CD14-positive monocyte (primary cell): ENCODE measurements at regions not wholly inside any gene's neighbourhood (a gene's known extent, or its start where the extent isn't known, plus 50 kb on each side); places are given as distances from the start of the nearest gene placed in this dataset.

Experiments used
- DNase-seq, 3 donors: peaks; one replicate each; pipeline ENCODE4 v3.0.0-alpha.2; 2011 to 2022
- H2AFZ ChIP-seq: 2 replicates; pipeline ENCODE4 v1.6.0; 2012; ENCODE audit warnings: mild to moderate bottlenecking, low read depth, low read length, inconsistent platforms; ENCODE audit not compliant: insufficient read depth, poor library complexity, severe bottlenecking
- H3K27ac ChIP-seq, 2 donors: 1 replicate in 1 of 2; 2 replicates in 1 of 2; pipeline ENCODE4 v1.5.1; 2012 to 2013; ENCODE audit warnings: low read length in 2 of 2, control low read depth in 1 of 2, inconsistent platforms in 1 of 2, low read depth in 1 of 2, mild to moderate bottlenecking in 1 of 2
- H3K27me3 ChIP-seq, 2 donors: one replicate each; pipeline versions ENCODE4 v1.6.0 to v1.6.1; 2011 to 2013; ENCODE audit warnings: low read length in 2 of 2; ENCODE audit not compliant: control insufficient read depth in 2 of 2, insufficient read depth in 2 of 2
- H3K36me3 ChIP-seq, 2 donors: replicated peaks in 1 of 2; 1 replicate in 1 of 2; 2 replicates in 1 of 2; pipeline versions ENCODE4 v1.5.1 to v1.6.1; 2012 to 2013; ENCODE audit warnings: low read length in 2 of 2, control low read depth in 1 of 2, inconsistent platforms in 1 of 2, mild to moderate bottlenecking in 1 of 2; ENCODE audit not compliant: insufficient read depth in 2 of 2, control insufficient read depth in 1 of 2
- H3K4me1 ChIP-seq, 2 donors: 1 replicate in 1 of 2; 2 replicates in 1 of 2; pipeline versions ENCODE4 v1.5.1 to v1.6.1; 2012 to 2013; ENCODE audit warnings: low read length in 2 of 2, control low read depth in 1 of 2, inconsistent platforms in 1 of 2, mild to moderate bottlenecking in 1 of 2, moderate library complexity in 1 of 2; ENCODE audit not compliant: insufficient read depth in 2 of 2, control insufficient read depth in 1 of 2
- H3K4me2 ChIP-seq: replicated peaks from 2 replicates; pipeline ENCODE3; 2012; ENCODE audit warnings: low read length, moderate library complexity, mild to moderate bottlenecking; ENCODE audit not compliant: poor library complexity, severe bottlenecking; ENCODE audit errors: extremely low read depth
- H3K4me3 ChIP-seq, 3 experiments: fragments of 200-600 bp in 1 of 3; sonication (generic) in 1 of 3; replicated peaks in 1 of 3; 1 replicate in 2 of 3; 2 replicates in 1 of 3; pipeline ENCODE4 v1.5.1; 2011 to 2013; ENCODE audit warnings: low read length in 3 of 3, mild to moderate bottlenecking in 3 of 3, control low read depth in 2 of 3, low read depth in 2 of 3, inconsistent platforms in 1 of 3, moderate library complexity in 1 of 3
- H3K79me2 ChIP-seq: 2 replicates; pipeline ENCODE4 v1.6.0; 2012; ENCODE audit warnings: mild to moderate bottlenecking, control low read depth, inconsistent platforms, low read length, moderate library complexity; ENCODE audit not compliant: insufficient read depth
- H3K9ac ChIP-seq: 2 replicates; pipeline ENCODE4 v1.6.0; 2017; ENCODE audit warnings: low read length, mild to moderate bottlenecking; ENCODE audit not compliant: insufficient read depth, poor library complexity, severe bottlenecking
- H3K9me3 ChIP-seq, 2 donors: replicated peaks in 1 of 2; 1 replicate in 1 of 2; 2 replicates in 1 of 2; pipeline versions ENCODE4 v1.5.1 to v1.6.1; 2012 to 2013; ENCODE audit warnings: low read length in 2 of 2, control low read depth in 1 of 2; ENCODE audit not compliant: control insufficient read depth in 1 of 2, insufficient read depth in 1 of 2
- H4K20me1 ChIP-seq: 2 replicates; pipeline ENCODE4 v1.6.0; 2012; ENCODE audit warnings: mild to moderate bottlenecking, low read length, control low read depth, moderate library complexity; ENCODE audit not compliant: insufficient read depth
- H3K27ac Mint-ChIP-seq, 7 donors: one replicate each; pipeline ENCODE4 v1.8.0; 2020; ENCODE audit warnings: mild to moderate bottlenecking in 7 of 7, mixed read lengths in 7 of 7, moderate library complexity in 6 of 7, inconsistent platforms in 2 of 7
- H3K27me3 Mint-ChIP-seq, 3 donors: one replicate each; pipeline ENCODE4 v1.8.0; 2021 to 2022; ENCODE audit warnings: low read depth in 3 of 3, mild to moderate bottlenecking in 3 of 3, mixed read lengths in 3 of 3, moderate library complexity in 3 of 3, inconsistent platforms in 1 of 3
- H3K36me3 Mint-ChIP-seq, 2 donors: one replicate each; pipeline ENCODE4 v1.8.0; 2020; ENCODE audit warnings: mixed read lengths in 2 of 2, inconsistent platforms in 1 of 2, mild to moderate bottlenecking in 1 of 2
- H3K4me1 Mint-ChIP-seq: one replicate; pipeline ENCODE4 v1.8.0; 2020; ENCODE audit warnings: mild to moderate bottlenecking, mixed read lengths
- H3K4me3 Mint-ChIP-seq, 2 donors: one replicate each; pipeline ENCODE4 v1.8.0; 2020; ENCODE audit warnings: mild to moderate bottlenecking in 2 of 2, mixed read lengths in 2 of 2, moderate library complexity in 1 of 2
- H3K9me3 Mint-ChIP-seq, 7 donors: one replicate each; pipeline ENCODE4 v1.8.0; 2020 to 2022; ENCODE audit warnings: mixed read lengths in 7 of 7, mild to moderate bottlenecking in 6 of 7, moderate library complexity in 6 of 7, inconsistent platforms in 2 of 7
- WGBS: methylation state at CpG from one replicate; pipeline ENCODE4 v1.1.5; 2013; ENCODE audit warnings: missing lambda C conversion rate; ENCODE audit not compliant: insufficient coverage; 5-methylcytosine and 5-hydroxymethylcytosine counted together
- intact Hi-C, 2 donors: fragments of 100-400 bp; cut with micrococcal nuclease; formaldehyde crosslinking; loops; one replicate each; pipeline versions ENCODE4 v1.15.0 to v1.15.1; 2023
- TF ChIP-seq, protein P1 (sequence below): fragments of 200-600 bp; IDR thresholded peaks from one replicate; pipeline ENCODE4 v1.8.0; 2022; ENCODE audit warnings: antibody characterized with exemption, mild to moderate bottlenecking

DNA sequence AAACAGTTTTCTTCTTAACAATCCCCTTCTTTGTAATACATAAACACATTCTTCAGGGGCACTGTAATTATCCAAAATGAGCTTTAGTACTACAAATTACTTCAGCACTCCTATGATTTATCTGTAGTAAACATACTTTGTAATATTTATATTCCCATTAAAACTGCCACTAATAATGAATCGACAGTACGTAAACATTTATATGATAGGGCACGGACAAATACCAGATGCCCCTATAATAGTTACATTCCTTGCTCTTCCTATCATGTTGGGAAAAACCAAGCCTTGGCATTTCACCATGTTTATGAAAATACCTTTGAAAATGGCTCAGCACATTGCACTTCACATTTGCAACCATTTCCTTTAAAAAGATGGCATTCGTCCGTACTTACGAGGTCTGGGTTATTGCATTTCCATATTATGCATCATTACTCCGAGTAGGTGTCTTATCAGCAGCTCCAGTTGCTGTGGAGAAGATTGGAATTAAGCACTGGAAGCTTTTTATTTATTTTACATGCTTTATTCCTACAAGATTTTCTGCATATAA is 1043.4 kb downstream of the DIAPH3 start:
- Mint-ChIP-seq H3K27ac (no peak overlapping the region), H3K4me3 (no peak overlapping the region), H3K9me3 (peaks cover 0 to 4% (median 2%) of the 10 kb centered on the region in 7 donors), H3K27me3 (peaks cover 0 to 2% (median 0%) of the 10 kb centered on the region in 3 donors), H3K4me1 (no peaks in the 10 kb centered on the region), H3K36me3 (no peaks in the 10 kb centered on the region)
- intact Hi-C loops: no loop called here
- 60% methylated on average over 1 of the region's 7 CpGs for WGBS
- Histone ChIP-seq H3K4me2 (no peak overlapping the region), H2AFZ (no peak overlapping the region), H3K27ac (no peak overlapping the region), H3K4me1 (no peaks in the 10 kb centered on the region), H3K9me3 (peaks cover 0 to 4% of the 10 kb centered on the region in 2 donors), H4K20me1 (no peaks in the 10 kb centered on the region), H3K4me3 (no peak overlapping the region), H3K79me2 (no peaks in the 10 kb centered on the region), H3K36me3 (no peaks in the 10 kb centered on the region), H3K9ac (no peak overlapping the region), H3K27me3 (no peaks in the 10 kb centered on the region)
- no peak for DNase-seq
- TF ChIP-seq, protein P1, sequence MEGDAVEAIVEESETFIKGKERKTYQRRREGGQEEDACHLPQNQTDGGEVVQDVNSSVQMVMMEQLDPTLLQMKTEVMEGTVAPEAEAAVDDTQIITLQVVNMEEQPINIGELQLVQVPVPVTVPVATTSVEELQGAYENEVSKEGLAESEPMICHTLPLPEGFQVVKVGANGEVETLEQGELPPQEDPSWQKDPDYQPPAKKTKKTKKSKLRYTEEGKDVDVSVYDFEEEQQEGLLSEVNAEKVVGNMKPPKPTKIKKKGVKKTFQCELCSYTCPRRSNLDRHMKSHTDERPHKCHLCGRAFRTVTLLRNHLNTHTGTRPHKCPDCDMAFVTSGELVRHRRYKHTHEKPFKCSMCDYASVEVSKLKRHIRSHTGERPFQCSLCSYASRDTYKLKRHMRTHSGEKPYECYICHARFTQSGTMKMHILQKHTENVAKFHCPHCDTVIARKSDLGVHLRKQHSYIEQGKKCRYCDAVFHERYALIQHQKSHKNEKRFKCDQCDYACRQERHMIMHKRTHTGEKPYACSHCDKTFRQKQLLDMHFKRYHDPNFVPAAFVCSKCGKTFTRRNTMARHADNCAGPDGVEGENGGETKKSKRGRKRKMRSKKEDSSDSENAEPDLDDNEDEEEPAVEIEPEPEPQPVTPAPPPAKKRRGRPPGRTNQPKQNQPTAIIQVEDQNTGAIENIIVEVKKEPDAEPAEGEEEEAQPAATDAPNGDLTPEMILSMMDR: no peak

DNA sequence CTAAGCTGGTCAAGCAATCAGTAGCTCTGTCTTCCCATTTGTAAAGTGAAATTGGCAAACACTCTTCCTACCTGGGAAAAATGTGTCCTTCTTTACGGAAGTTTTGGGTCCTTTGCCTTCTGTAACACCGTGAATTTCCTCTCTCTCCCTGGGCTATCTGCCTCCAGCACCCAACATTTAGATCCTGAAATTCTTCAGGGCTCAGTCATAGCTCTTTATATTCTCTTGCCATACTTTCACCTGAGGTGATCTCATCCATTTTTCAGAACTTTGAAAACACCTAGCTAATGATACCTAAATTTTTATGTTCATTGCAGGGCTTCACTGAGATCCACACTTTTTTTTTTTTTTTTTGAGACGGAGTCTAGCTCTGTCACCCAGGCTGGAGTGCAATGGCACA is 1042.2 kb downstream of the DIAPH3 start:
- Mint-ChIP-seq H3K9me3 (peaks cover 0 to 4% (median 2%) of the 10 kb centered on the region in 7 donors), H3K27ac (no peak overlapping the region), H3K4me1 (no peaks in the 10 kb centered on the region), H3K36me3 (no peaks in the 10 kb centered on the region), H3K27me3 (peaks cover 0 to 2% (median 0%) of the 10 kb centered on the region in 3 donors), H3K4me3 (no peak overlapping the region)
- peaks cover 0 to 4% of the 10 kb centered on the region in 2 donors for H3K9me3 ChIP-seq
- no peaks in the 10 kb centered on the region for H3K27me3 ChIP-seq
- no peaks in the 10 kb centered on the region for H4K20me1 ChIP-seq
- H3K4me3 ChIP-seq: no peak overlapping the region
- no peaks in the 10 kb centered on the region for H3K36me3 ChIP-seq
- no peaks in the 10 kb centered on the region for H3K4me1 ChIP-seq
- no peak for DNase-seq
- 81% methylated on average over 2 of the region's 3 CpGs for WGBS
- no peak overlapping the region for H3K9ac ChIP-seq
- H3K79me2 ChIP-seq: no peaks in the 10 kb centered on the region
- intact Hi-C loops: no loop called here
- no peak overlapping the region for H2AFZ ChIP-seq
- no peak overlapping the region for H3K4me2 ChIP-seq
- TF ChIP-seq, protein P1: no peak
- H3K27ac ChIP-seq: no peak overlapping the region
